ENCODE measurements at regions not wholly inside any gene's neighbourhood (a gene's known extent, or its start where the extent isn't known, plus 50 kb on each side); places are given as distances from the start of the nearest gene placed in this dataset.

DNA sequence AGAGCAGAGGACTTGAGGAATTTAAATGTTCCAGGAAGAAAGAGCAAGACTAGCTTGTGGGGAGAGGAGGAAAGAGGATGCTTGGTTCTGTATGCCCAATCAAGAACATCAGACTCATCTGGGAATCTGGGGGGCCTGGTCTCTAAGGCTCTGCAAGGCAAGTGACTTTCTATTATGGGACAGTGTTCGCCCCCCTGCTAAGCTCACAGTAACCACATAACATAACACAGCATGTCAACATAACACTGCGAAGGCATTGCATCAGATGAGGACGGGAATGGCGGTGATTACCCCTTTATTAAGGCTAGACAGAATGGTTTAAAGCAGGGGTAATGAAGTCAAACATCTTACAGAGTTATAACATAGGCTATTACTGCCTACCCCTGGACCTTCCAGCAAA, 176.6 kb upstream of the IRX6 start:
- H3K79me1 ChIP-seq (replicated peaks; ENCODE audit: low read length, poor library complexity, severe bottlenecking): no peaks in the 10 kb centered on the region
- H2BK120ac ChIP-seq (ENCODE audit: low read depth, low read length): no peak overlapping the region
- no peak overlapping the region for H4K8ac ChIP-seq (ENCODE audit: low read length)
- H2BK5ac ChIP-seq (ENCODE audit: low read depth, low read length, poor library complexity, severe bottlenecking): no peak overlapping the region
- H3K14ac ChIP-seq (ENCODE audit: low read length in 2 of 2): no peak overlapping the region
- WGBS: 84% methylated on average over 4 of the region's 4 CpGs
- H2AFZ ChIP-seq (ENCODE audit: low read depth, low read length): no peak overlapping the region
- H3K36me3 ChIP-seq (ENCODE audit: control insufficient read depth in 1 of 2, insufficient read depth in 2 of 2, low read depth in 1 of 2, low read length in 2 of 2): no peaks in the 10 kb centered on the region
- no peak overlapping the region for H3K18ac ChIP-seq (ENCODE audit: low read depth in 1 of 2, low read length in 2 of 2)
- no peak overlapping the region for H2AK5ac ChIP-seq (ENCODE audit: low read length, severe bottlenecking)
- no peak overlapping the region for H3K27ac ChIP-seq (ENCODE audit: low read length, poor library complexity, severe bottlenecking)
- no peaks in the 10 kb centered on the region for H3K4me1 ChIP-seq (ENCODE audit: control insufficient read depth, insufficient read depth, low read depth, low read length)
- H3K9ac ChIP-seq (ENCODE audit: low read length): no peak overlapping the region
- H2BK12ac ChIP-seq (ENCODE audit: low read length in 2 of 2): no peak overlapping the region
- no peak overlapping the region for H3K4ac ChIP-seq (ENCODE audit: low read depth in 1 of 2, low read length in 2 of 2)
- no peak overlapping the region for H4K91ac ChIP-seq (ENCODE audit: low read length)
- H3K23ac ChIP-seq (ENCODE audit: low read length in 2 of 2): no peak overlapping the region
- no peak for DNase-seq
- no peak overlapping the region for H3K4me2 ChIP-seq (ENCODE audit: low read length, poor library complexity, severe bottlenecking)
- H2BK15ac ChIP-seq (ENCODE audit: low read depth, poor library complexity, severe bottlenecking): no peak overlapping the region
- H3K27me3 ChIP-seq (ENCODE audit: control insufficient read depth in 1 of 2, insufficient read depth in 1 of 2, low read length in 2 of 2): peaks cover 10 to 13% of the 10 kb centered on the region in 2 experiments
- no peaks in the 10 kb centered on the region for H3K9me3 ChIP-seq (ENCODE audit: control insufficient read depth, low read length)
- H3K4me3 ChIP-seq (ENCODE audit: insufficient read depth in 1 of 2, low read depth in 1 of 2, low read length in 2 of 2): no peak overlapping the region

DNA sequence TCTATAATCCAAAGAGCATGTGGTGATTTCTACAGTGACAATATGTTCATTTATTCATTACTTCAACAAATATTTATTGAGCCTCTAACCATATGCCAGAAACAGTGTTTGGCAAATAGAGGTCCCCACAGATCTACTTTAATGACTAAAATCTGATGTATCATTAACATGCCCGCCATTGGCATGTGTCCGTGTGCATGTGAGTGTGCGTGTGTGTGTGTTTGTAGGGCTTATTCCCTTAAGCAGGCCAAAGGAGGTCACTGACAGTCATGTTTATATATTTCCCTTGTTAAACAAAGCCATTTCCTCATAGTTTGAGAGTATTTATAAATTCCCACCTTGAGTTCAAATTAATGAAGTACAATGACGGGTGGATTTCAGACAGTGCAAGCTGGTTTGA, 174.4 kb upstream of the IRX6 start:
- Histone ChIP-seq H3K79me1 (replicated peaks; ENCODE audit: low read length, poor library complexity, severe bottlenecking) (no peaks in the 10 kb centered on the region), H3K4ac (ENCODE audit: low read depth in 1 of 2, low read length in 2 of 2) (no peak overlapping the region), H2AK5ac (ENCODE audit: low read length, severe bottlenecking) (no peak overlapping the region), H3K9ac (ENCODE audit: low read length) (no peak overlapping the region), H3K18ac (ENCODE audit: low read depth in 1 of 2, low read length in 2 of 2) (no peak overlapping the region), H3K9me3 (ENCODE audit: control insufficient read depth, low read length) (no peaks in the 10 kb centered on the region), H3K4me1 (ENCODE audit: control insufficient read depth, insufficient read depth, low read depth, low read length) (no peaks in the 10 kb centered on the region), H3K36me3 (ENCODE audit: control insufficient read depth in 1 of 2, insufficient read depth in 2 of 2, low read depth in 1 of 2, low read length in 2 of 2) (no peaks in the 10 kb centered on the region), H4K91ac (ENCODE audit: low read length) (no peak overlapping the region), H4K8ac (ENCODE audit: low read length) (no peak overlapping the region), H3K4me3 (ENCODE audit: insufficient read depth in 1 of 2, low read depth in 1 of 2, low read length in 2 of 2) (no peak overlapping the region), H3K23ac (ENCODE audit: low read length in 2 of 2) (no peak overlapping the region), H2AFZ (ENCODE audit: low read depth, low read length) (no peak overlapping the region), H3K27ac (ENCODE audit: low read length, poor library complexity, severe bottlenecking) (no peak overlapping the region), H3K27me3 (ENCODE audit: control insufficient read depth in 1 of 2, insufficient read depth in 1 of 2, low read length in 2 of 2) (peaks cover 13 to 17% of the 10 kb centered on the region in 2 experiments), H2BK120ac (ENCODE audit: low read depth, low read length) (no peak overlapping the region), H3K14ac (ENCODE audit: low read length in 2 of 2) (no peak overlapping the region), H3K4me2 (ENCODE audit: low read length, poor library complexity, severe bottlenecking) (no peak overlapping the region), H2BK5ac (ENCODE audit: low read depth, low read length, poor library complexity, severe bottlenecking) (no peak overlapping the region), H2BK15ac (ENCODE audit: low read depth, poor library complexity, severe bottlenecking) (no peak overlapping the region), H2BK12ac (ENCODE audit: low read length in 2 of 2) (no peak overlapping the region)
- 93% methylated on average over 1 of the region's 4 CpGs for WGBS
- no peak for DNase-seq

DNA sequence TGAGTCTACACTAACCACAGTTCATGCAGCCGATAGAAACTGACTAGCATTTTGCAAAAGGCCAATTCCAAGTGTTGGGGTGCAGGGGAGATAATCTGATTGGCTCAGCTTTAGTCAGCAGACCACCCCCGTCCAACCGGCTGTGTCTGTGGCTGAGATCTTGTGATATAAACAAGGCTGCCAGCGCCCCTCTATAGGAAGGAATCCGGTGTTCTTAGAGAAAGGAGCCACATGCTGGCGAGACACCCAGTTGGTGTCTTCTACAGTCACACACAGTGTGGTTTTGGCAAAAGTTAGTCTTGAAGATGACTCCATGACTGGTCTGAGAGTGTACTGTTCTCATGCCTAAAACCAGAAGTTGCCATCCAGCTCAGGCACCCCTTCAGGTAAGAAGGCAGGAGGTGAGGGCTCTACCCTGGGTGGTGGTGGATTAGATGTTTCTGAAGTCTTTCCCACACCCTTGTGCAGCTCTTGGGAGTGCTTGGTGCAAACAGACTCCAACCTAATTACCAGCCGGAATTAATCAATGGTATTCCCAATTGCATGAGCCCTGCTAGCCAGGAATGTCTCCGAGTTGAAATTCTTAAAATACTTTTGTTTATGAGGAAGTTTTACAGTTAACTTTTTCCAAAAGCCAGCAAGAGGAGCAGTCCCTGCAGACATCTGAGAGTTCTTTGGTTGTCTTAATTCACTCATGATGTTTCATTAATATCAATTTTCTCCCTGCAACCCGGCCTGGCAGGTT, 172.3 kb upstream of the IRX6 start:
- Histone ChIP-seq H3K27me3 (ENCODE audit: control insufficient read depth in 1 of 2, insufficient read depth in 1 of 2, low read length in 2 of 2) (peaks cover 10 to 19% of the 10 kb centered on the region in 2 experiments), H2BK5ac (ENCODE audit: low read depth, low read length, poor library complexity, severe bottlenecking) (no peak overlapping the region), H3K4me3 (ENCODE audit: insufficient read depth in 1 of 2, low read depth in 1 of 2, low read length in 2 of 2) (no peak overlapping the region), H3K9ac (ENCODE audit: low read length) (no peak overlapping the region), H2BK120ac (ENCODE audit: low read depth, low read length) (no peak overlapping the region), H2AK5ac (ENCODE audit: low read length, severe bottlenecking) (no peak overlapping the region), H4K91ac (ENCODE audit: low read length) (no peak overlapping the region), H2BK12ac (ENCODE audit: low read length in 2 of 2) (no peak overlapping the region), H3K27ac (ENCODE audit: low read length, poor library complexity, severe bottlenecking) (no peak overlapping the region), H3K23ac (ENCODE audit: low read length in 2 of 2) (no peak overlapping the region), H3K79me1 (replicated peaks; ENCODE audit: low read length, poor library complexity, severe bottlenecking) (no peaks in the 10 kb centered on the region), H3K18ac (ENCODE audit: low read depth in 1 of 2, low read length in 2 of 2) (no peak overlapping the region), H3K36me3 (ENCODE audit: control insufficient read depth in 1 of 2, insufficient read depth in 2 of 2, low read depth in 1 of 2, low read length in 2 of 2) (no peaks in the 10 kb centered on the region), H4K8ac (ENCODE audit: low read length) (no peak overlapping the region), H2AFZ (ENCODE audit: low read depth, low read length) (no peak overlapping the region), H3K9me3 (ENCODE audit: control insufficient read depth, low read length) (no peaks in the 10 kb centered on the region), H3K14ac (ENCODE audit: low read length in 2 of 2) (no peak overlapping the region), H3K4me1 (ENCODE audit: control insufficient read depth, insufficient read depth, low read depth, low read length) (no peaks in the 10 kb centered on the region), H2BK15ac (ENCODE audit: low read depth, poor library complexity, severe bottlenecking) (no peak overlapping the region), H3K4ac (ENCODE audit: low read depth in 1 of 2, low read length in 2 of 2) (no peak overlapping the region), H3K4me2 (ENCODE audit: low read length, poor library complexity, severe bottlenecking) (no peak overlapping the region)
- no peak for DNase-seq
- WGBS: 93% methylated on average over 6 of the region's 9 CpGs

DNA sequence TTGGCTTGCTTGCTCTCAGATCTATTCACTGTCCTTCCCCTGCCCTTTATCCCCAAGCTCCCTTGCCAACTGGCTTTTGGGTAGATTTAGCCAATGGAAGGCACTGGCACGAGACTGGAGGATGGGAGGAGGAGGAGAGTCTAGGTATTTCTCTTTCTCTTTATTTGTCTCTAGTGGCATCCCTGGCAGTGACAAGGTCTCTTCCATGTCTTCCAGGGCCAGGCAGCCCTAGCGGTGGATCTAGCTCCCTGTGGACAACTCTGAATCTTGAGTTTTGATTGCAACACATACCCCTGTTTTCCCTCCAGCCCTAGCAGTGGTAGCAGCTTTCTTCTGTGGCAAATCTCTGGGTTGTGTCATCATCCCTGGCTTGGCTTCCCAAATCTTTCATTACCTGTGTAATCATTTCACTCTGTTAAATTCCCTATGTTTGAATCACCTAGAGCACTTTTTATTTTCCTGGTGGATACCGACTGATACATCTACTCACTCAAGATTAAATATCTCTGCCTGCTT, 171.1 kb upstream of the IRX6 start:
- no peak overlapping the region for H3K4ac ChIP-seq (ENCODE audit: low read depth in 1 of 2, low read length in 2 of 2)
- H3K9me3 ChIP-seq (ENCODE audit: control insufficient read depth, low read length): no peaks in the 10 kb centered on the region
- no peaks in the 10 kb centered on the region for H3K4me1 ChIP-seq (ENCODE audit: control insufficient read depth, insufficient read depth, low read depth, low read length)
- peaks cover 10 to 18% of the 10 kb centered on the region in 2 experiments for H3K27me3 ChIP-seq (ENCODE audit: control insufficient read depth in 1 of 2, insufficient read depth in 1 of 2, low read length in 2 of 2)
- H2BK15ac ChIP-seq (ENCODE audit: low read depth, poor library complexity, severe bottlenecking): no peak overlapping the region
- no peak overlapping the region for H3K9ac ChIP-seq (ENCODE audit: low read length)
- no peak overlapping the region for H2BK12ac ChIP-seq (ENCODE audit: low read length in 2 of 2)
- H2BK120ac ChIP-seq (ENCODE audit: low read depth, low read length): no peak overlapping the region
- no peak overlapping the region for H4K8ac ChIP-seq (ENCODE audit: low read length)
- no peak overlapping the region for H3K14ac ChIP-seq (ENCODE audit: low read length in 2 of 2)
- DNase-seq: no peak
- H3K4me2 ChIP-seq (ENCODE audit: low read length, poor library complexity, severe bottlenecking): no peak overlapping the region
- WGBS: 59% methylated on average over 3 of the region's 3 CpGs
- no peak overlapping the region for H3K27ac ChIP-seq (ENCODE audit: low read length, poor library complexity, severe bottlenecking)
- no peak overlapping the region for H3K23ac ChIP-seq (ENCODE audit: low read length in 2 of 2)
- H3K18ac ChIP-seq (ENCODE audit: low read depth in 1 of 2, low read length in 2 of 2): no peak overlapping the region
- no peak overlapping the region for H3K4me3 ChIP-seq (ENCODE audit: insufficient read depth in 1 of 2, low read depth in 1 of 2, low read length in 2 of 2)
- no peak overlapping the region for H2AFZ ChIP-seq (ENCODE audit: low read depth, low read length)
- H4K91ac ChIP-seq (ENCODE audit: low read length): no peak overlapping the region
- H3K79me1 ChIP-seq (replicated peaks; ENCODE audit: low read length, poor library complexity, severe bottlenecking): no peaks in the 10 kb centered on the region
- no peaks in the 10 kb centered on the region for H3K36me3 ChIP-seq (ENCODE audit: control insufficient read depth in 1 of 2, insufficient read depth in 2 of 2, low read depth in 1 of 2, low read length in 2 of 2)
- H2AK5ac ChIP-seq (ENCODE audit: low read length, severe bottlenecking): no peak overlapping the region
- no peak overlapping the region for H2BK5ac ChIP-seq (ENCODE audit: low read depth, low read length, poor library complexity, severe bottlenecking)
